HG03064 (cell line): ENCODE measurements at regions not wholly inside any gene's neighbourhood (a gene's known extent, or its start where the extent isn't known, plus 50 kb on each side); places are given as distances from the start of the nearest gene placed in this dataset.

ENCODE experiments used
- ATAC-seq: cut with Tn5 transposase; IDR thresholded peaks from one replicate; pipeline ENCODE4 v1.9.1; 2021; ENCODE audit warnings: low read depth; ENCODE audit not compliant: unreplicated experiment

DNA sequence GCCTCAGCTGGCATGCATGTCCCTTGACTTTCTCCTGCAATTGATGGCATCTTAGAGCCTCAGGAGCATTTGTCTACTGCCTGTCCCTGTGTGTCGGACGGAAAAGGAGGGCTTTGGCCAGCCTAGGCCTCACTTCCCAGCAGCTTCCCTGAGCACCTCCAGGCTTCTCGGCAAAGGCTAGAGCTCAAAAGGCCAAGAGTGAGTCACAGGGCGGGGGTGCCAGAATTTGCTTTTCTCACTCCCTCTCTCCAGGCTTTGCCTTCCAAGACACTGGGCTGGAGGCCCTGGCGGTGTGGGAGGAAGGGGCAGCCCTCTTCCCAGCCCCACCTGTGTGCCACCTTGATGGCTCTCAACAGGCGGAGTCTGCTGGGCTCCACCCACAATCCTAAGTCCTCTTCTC is 107.3 kb upstream of the MAF start:
- ATAC-seq: no peak

DNA sequence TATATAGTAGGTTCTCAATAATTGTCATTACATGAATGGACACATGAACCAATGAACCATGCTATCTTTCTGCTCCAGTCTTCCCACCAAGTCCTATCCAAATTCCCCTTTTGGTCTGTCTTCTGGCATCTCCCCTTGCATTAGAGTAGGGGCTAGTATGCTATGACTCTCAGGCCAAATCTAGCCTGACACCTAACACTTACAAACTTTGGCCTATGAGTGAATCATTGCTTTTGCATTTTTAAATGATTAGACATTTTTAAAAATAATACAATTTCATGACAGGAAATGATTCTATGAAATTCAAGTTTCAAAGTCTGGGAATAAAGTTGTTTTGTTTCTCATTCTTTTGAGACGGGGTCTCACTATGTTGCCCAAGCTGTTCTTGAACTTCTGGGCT is 102.5 kb upstream of the MAF start:
- ATAC-seq: no peak

DNA sequence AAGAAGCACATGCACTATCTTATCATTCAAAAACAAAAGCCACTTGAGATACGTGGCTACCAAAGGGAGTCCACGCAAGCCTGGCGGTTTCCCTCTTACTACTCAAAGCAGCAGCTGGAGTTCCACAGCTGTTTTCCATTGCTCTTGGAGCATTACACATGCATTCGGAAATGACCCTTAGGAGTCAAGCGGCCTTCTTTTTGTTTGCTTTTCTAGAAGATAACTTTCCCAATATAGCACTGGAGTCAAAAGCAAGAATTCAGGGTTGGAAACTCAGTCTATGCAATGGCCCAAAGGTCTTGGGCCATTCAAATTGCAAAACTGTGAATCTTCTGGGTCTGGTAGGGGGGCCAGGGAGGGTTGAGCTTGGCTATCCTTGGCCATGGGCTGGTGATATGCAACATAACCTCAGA is 97.8 kb upstream of the MAF start:
- ATAC-seq: no peak

DNA sequence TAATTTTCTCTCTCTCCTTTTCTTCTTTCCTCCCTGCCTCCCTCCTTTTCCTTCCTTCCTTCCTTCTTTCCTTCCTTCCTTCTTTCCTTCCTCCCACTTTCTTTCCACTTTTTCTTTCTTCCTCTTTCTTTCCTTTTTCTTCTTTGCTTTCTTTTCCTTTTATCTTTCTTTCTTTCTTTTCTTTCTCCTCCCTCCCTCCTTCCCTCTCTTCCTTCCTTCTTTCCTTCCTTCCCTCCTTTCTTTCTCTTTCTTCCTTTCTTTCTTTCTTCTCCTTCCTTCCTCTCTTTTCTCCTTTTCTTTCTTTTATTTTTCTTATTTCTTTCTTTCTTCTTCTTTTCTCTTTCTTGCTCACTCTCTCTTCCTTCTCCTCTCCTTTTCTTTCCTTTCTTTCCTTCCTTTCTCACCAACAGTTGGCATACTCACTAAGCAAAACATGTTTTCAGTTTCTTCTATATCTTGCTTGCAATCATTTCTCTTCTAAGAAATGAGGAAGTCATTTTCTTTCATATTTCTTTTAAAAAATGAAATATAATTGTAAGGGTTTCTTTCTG is 97.1 kb upstream of the MAF start:
- no peak for ATAC-seq

DNA sequence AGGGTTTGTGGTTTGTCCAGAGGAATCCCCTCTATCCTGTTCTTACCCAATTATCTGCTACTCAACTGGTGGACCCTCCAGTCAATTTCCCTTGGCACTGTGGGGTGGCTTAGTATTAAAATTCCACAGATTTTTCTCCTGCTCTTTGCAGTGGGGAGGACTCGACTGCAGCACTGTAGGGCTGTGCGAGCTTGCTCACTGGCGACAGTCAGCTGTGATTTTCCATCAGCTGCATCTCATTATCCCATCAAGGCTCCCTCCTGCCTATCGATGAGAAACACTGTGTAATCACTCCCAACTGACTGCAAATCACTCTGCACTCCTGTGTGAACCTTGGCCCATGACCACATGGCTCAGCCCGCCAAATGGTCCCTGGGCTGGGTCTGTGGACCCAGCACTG is 90.5 kb upstream of the MAF start:
- ATAC-seq: no peak

DNA sequence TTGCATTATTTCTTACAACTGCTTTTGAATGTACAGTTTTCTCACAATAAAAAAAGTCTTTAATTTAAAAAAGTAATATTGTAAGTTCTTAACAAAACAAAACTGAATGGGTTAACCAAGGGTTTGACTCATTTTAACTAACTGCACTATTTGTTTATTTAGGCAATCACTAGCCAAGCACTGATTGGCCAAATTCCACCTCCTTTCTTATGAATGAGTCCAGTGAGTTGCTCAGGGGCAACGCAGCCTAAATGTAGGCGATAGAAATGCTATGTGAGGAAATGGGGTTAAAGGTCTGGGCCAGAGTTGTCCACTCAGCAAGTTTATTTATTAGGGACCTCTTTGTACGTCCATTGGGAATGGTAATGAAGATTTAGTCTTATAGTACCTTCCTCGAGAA is 89.6 kb upstream of the MAF start:
- ATAC-seq: no peak

DNA sequence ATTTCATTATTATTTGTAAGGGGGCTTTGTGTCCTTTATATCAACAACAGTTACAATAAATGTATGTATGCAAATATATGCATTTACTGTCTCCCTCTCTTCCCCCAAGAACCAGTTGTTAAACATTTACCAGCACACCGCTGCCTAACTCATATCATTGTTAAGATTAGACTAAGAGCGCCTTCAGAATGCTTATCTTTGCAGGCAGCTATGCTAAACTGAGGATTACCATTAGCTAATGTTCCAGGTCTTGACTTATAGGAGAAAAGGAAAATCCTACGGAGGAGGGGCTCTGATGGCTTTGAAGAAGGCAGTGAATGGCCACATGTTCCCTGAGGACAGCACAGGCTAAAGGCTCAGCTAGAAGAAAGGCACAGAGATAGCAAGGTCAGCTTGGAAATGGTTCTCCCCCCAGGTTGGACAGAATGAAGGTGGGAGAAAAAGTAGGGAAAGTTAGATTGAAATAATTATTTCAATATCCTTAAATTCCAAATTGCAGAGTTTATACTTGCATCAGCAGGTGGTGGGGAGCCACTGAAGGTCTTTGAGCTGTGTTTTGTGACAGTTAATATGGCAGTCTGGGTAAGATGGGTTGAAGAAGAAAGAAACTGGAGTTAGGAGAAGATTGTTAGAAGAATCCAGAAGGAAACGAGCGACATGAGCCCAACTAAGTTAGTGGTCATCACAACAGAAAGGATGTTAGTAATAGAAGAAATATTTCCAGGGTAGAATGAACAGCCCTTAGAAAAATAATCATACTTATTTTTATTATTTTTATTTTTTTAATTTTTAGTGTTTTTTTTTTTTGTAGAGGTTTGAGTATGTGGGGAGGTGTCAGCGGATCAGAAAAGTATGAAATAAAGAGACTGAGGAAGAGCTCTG is 87.0 kb upstream of the MAF start:
- ATAC-seq: no peak

DNA sequence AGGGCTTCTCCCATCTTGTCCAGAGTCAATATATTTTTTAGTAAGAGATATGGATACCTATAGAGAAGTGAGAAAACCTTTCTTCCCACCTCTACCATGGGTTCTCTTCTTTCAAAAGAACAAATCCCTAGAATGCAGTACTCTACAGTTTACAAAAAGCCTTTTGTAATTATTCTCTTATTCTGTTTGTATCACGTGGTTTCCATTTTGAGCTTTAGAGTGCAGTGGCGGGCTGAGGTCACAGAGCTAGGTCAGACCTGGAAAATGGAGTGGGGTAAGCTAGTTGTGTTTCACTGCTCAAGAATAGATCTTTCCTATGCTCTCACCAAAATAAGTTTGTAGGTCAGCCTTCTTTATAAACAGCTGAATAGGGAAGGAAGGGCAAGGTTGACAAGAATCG is 85.3 kb upstream of the MAF start:
- ATAC-seq: no peak

DNA sequence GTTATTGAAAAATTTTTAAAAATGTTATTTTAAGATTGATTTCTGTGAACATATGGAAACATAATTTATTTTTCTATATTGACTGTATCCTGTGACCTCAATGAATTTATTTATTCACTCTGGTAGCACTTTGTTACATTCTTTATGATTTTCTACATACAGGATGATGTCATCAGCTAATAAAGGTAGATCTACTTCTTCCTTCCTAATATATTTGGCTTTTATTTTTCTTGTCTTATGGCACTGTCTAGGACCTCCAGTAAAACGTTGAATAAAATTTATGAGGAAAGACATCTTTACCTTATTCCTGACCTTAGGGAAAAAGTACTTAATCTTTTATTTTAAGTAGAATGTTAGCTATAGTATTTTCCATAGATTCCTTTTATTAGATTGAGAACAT is 78.8 kb upstream of the MAF start:
- no peak for ATAC-seq

DNA sequence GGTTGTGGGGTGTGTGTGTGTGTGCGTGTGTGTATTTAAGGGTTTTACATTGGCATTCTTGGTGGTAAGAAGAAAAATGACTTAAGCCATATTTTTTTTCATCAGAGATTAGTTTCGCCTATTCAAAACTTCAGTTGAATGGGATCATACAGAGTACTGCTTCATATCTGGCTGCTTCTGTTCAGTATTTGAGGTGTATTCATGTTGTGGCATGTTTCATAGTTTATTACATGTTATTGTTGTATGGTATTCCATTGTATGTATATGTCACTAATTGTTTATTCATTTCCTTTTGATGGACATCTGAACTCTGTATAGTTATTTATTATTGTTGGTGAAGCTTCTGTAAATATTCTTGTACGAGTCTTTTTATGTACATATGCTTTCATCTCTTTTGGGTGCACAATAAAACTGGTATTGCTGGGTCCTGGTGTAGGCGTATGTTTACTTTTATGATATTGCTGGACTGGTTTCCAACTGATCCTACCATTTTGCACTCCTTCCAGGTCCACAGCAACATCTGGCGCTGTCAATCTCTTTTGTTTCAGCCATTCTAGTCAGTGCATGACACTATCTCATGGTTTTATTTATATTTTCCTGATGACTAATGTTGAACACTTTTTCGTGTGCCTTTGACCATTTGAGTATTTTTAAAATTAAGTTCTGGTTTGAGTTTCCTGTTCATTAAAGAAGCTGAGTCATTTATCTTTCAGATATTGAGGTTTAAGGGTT is 77.4 kb upstream of the MAF start:
- no peak for ATAC-seq

DNA sequence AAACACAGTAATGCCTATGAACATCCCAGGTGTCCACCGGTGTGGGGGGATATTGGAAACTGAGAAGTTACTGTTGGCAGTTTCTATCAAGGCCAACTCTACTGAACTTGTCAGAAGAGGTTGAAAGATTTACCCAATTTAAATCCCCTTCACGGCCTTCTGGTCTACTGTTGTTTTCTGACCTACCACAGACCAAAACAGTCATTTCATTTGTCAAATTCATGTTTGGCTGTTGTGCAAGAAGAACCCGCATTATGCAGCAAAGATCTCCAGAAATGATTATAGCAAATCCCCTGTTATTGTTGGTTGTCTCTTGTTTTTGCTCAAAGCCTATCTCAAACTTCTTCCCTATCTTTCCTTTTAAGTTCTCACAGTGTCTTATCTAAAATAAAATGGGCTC is 73.1 kb upstream of the MAF start:
- no peak for ATAC-seq

DNA sequence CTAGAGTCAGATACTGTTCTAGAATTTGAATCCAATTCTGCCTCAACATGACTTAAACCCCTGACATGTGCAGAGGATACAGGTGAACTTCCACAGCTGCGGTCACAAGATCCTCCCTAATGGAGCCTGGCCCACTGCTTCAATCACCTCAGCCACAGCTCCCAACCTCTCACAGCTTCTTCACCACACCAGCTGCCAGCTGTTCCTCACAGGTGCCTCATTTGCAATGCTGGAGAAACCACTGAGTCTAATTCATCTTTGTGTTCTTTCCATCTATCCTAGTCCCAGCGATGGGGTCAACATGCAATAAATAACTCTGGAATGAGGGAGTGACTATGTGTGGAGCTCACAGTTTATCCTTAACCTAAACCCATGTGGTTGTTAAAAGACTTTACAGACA is 72.0 kb upstream of the MAF start:
- ATAC-seq: no peak

DNA sequence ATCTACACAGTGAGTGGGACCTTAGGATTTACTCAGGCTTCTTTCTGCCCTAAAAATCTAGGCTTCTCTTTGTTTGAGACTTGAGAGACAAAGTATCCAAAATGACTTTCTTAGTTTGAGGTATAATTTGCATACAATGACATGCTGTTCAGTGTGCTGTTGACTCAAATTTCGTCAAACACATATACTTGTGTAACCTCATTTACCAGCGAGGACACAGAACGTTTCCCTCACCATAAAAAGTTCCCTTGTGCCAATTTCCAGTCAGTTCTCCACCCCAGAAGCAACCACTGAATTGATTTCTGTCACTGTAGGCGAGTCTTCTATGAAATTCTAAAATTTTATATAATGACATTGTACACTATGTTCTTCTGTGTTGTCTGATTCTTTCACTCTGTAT is 68.0 kb upstream of the MAF start:
- ATAC-seq: no peak

DNA sequence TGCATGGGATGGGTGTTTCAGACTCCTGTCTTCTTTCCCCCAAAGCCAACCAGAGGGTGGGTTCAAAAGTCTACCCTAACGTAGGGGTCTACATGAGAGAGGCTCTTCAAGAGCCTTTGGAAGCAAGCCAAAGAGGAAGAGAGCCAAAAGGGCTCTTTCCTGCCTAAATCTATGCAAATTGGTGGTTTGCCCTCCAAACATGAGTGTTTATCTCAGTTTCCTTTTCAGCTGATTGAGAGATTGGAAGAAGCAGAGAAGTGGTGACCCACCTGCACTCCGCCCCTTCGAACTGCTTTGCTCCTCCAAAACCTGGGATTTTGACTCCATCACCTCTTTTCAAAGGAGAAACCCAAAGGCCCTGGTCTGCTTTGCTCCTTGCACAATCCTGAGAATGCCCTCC is 65.4 kb upstream of the MAF start:
- no peak for ATAC-seq

DNA sequence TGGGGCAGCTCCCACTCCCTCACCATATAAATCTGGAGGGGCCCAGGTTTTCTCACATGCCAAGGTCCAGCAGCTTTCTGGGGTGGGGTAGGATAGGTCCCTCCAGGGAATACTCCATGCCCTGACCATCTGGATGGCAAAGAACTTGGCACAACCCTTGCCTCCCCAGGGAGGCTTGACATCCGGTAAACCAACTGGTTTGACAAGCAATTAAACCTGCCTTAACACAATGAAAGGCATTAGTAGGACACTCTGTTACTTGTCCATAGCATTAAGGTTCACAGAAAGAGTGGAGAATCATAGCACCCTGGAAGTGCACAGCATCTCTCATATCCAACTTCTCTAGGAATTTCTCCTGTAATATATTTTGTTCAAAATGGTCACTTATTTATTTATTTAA is 63.9 kb upstream of the MAF start:
- ATAC-seq: no peak

DNA sequence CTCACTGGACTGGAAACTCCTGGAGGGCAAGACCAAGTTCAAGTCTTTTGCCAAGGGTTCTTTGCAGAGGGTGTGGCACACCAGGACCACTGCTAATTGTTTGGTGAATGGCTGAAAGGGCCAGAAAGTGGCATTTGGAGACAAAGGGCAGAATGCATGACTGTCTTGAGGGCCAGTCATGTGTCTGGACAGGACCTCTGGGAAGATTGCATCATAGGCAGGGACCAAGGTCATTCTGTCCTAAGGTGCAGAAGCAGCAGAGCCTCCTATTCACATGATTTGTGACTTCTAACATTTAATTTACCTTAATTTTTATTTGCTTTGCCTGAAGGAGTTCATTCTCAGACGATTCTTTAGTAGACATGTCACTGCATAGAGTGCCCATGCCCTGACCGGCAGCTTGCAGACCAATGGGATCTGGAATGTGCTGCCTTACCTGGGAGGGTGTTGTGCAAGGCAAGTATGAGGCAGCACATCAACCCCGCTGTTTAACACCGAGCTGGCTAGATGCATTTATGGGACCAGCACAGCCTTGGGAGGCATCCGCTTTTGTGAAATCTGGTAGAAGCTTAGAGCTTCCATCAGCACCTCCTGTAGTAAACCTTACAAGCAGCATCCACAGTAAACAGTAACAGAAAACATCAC is 62.3 kb upstream of the MAF start:
- no peak for ATAC-seq

DNA sequence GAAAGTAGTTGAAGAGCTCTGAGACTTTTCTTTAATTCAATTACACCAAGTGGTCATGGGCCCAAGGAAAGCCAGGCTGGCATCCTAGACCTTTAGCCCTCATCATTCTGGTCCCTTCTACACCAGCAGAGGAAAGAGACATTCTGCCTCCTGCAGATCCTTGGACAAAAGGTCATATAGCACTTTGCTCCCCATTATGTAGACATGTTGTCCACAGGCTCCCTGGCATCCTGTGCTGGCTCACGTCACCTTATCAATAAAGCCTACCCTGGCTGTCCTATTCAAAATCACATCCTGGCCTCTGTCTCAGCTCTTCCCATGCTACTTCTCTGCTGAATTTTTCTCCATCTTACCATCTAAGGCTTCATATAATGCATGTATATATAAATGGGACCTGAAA is 61.6 kb upstream of the MAF start:
- no peak for ATAC-seq

DNA sequence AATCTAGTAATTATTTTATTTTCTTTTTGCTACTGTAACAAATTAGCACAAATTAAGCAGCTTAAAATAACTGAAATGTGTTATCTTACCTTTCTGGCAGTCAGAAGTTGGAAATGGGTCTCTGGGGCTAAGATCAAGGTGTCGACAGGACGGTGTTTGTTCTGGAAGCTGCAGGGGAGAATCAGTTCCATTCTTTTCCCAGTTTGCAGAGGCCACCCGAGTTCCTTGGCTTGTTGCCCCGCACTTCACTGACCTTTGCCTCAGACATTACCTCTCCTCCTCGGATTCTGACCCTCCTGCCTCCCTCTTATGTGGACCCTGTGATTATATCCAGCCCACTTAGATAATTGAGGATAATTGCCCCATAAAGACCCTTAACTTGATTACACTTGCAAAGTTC is 61.0 kb upstream of the MAF start:
- no peak for ATAC-seq

DNA sequence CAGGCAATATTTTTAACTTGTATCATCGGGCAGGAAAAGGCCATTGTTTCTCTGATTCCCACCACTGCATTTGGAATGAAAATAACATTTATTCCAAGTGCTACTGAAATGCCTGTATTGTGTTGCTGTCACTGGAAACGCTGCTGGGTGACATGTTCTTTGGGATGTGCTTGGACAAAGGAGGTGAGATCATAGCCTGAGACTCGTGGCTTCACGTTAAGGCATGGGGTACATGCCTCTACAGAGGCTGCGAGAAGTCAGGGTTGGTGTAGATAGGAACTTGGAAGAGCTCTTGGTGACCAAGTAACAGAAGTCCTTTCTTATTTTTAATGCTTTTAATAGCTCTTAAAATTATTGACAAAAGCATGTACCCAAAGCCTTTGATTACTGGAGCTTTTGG is 58.8 kb upstream of the MAF start:
- ATAC-seq: no peak

DNA sequence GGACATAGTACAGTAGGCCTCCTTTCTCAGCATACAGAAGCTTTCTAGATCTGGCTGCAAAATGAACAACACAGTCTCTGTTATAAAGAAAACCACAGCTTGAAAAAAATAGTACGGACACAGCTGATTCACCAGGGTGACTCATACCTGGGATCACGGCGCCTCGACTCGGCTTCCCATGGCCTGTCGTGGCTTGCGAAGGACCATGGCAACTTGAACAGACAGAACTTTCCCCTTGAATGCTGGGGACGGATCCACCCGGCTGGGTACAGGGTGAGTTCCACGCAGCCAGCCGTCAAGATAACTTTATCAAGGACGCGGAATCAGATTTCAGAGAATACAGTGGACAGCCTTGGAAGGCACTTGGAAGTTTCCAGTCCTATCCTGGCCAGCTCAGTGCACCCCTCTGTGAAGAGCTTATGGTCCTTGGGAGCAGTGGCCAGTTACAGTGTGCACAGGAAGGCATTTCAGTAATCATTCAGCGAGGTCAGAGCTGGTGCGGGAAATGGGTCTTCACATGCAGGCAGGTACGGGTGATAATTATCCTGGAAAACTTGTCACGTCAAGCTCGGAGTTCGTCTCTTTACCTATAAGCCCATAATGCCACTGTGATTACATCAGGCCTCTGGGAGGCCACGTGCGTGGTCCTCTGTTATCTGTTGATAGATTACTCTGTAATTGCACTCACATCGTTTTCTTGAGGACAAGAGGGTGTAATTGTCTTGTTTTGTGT is 57.9 kb upstream of the MAF start:
- ATAC-seq: no peak
